RCC 7860 (cell line): ENCODE measurements at regions not wholly inside any gene's neighbourhood (a gene's known extent, or its start where the extent isn't known, plus 50 kb on each side); places are given as distances from the start of the nearest gene placed in this dataset.

Source experiments
- DNase-seq: peaks from one replicate; pipeline ENCODE4 v3.0.0-alpha.2; 2015; ENCODE audit warnings: low spot score
- FAIRE-seq: peaks from 2 replicates; lab custom pipeline; 2012; peaks lifted over from hg19 to GRCh38; lab: Jason Lieb, UNC

- FAIRE-seq (peak; percentile 92), DNase-seq (peak; percentile 83)
Observed at GRCh38 chr10:28778524-28778923, 101.2 kb downstream of the BAMBI start.

GRCh38 chr10:28781296-28781695 lies 104.0 kb downstream of the BAMBI start:
- DNase-seq: no peak
- no peak for FAIRE-seq

GRCh38 chr10:28783087-28783486 lies 105.8 kb downstream of the BAMBI start:
- peak; percentile 63 for FAIRE-seq

GRCh38 chr10:28785018-28785417 lies 107.7 kb downstream of the BAMBI start:
- FAIRE-seq (no peak), DNase-seq (no peak)

More at GRCh38 chr10:28783087-28783486, 105.8 kb downstream of the BAMBI start:
- peak; percentile 77 for DNase-seq

- DNase-seq (no peak), FAIRE-seq (no peak)
Observed at GRCh38 chr10:28788252-28788651, 110.9 kb downstream of the BAMBI start.

GRCh38 chr10:28788762-28789161 lies 111.4 kb downstream of the BAMBI start:
- DNase-seq (no peak), FAIRE-seq (no peak)

GRCh38 chr10:28790146-28790545 lies 112.8 kb downstream of the BAMBI start:
- DNase-seq (no peak), FAIRE-seq (no peak)

- no peak for FAIRE-seq
- no peak for DNase-seq
Observed at GRCh38 chr10:28793482-28793881, 116.2 kb downstream of the BAMBI start.

- DNase-seq (no peak), FAIRE-seq (no peak)
Observed at GRCh38 chr10:28794986-28795385, 117.7 kb downstream of the BAMBI start.

- FAIRE-seq: peak; percentile 2
- peak; percentile 35 for DNase-seq
Observed at GRCh38 chr10:28796606-28797512, 119.5 kb downstream of the BAMBI start.

GRCh38 chr10:28797904-28798371 lies 120.6 kb downstream of the BAMBI start:
- FAIRE-seq (no peak), DNase-seq (no peak)

GRCh38 chr10:28798428-28798955 lies 121.2 kb downstream of the BAMBI start:
- DNase-seq (no peak), FAIRE-seq (no peak)

GRCh38 chr10:28798964-28799363 lies 121.6 kb downstream of the BAMBI start:
- FAIRE-seq: no peak

GRCh38 chr10:28800144-28800543 lies 122.8 kb downstream of the BAMBI start:
- no peak for DNase-seq
- FAIRE-seq: no peak

More at GRCh38 chr10:28798964-28799363, 121.6 kb downstream of the BAMBI start:
- no peak for DNase-seq

- no peak for FAIRE-seq
Observed at GRCh38 chr10:28801247-28801646, 123.9 kb downstream of the BAMBI start.

GRCh38 chr10:28801869-28802268 lies 124.5 kb downstream of the BAMBI start:
- FAIRE-seq (no peak), DNase-seq (no peak)

More at GRCh38 chr10:28801247-28801646, 123.9 kb downstream of the BAMBI start:
- no peak for DNase-seq

- no peak for FAIRE-seq
Observed at GRCh38 chr10:28805390-28805789, 128.1 kb downstream of the BAMBI start.

GRCh38 chr10:28806488-28806941 lies 129.2 kb downstream of the BAMBI start:
- no peak for FAIRE-seq

More at GRCh38 chr10:28805390-28805789, 128.1 kb downstream of the BAMBI start:
- DNase-seq: no peak

GRCh38 chr10:28806951-28807759 lies 129.8 kb downstream of the BAMBI start:
- FAIRE-seq (no peak), DNase-seq (no peak)

More at GRCh38 chr10:28806488-28806941, 129.2 kb downstream of the BAMBI start:
- no peak for DNase-seq

GRCh38 chr10:28807760-28808613 lies 130.7 kb downstream of the BAMBI start:
- no peak for FAIRE-seq

More at GRCh38 chr10:28807760-28808613, 130.7 kb downstream of the BAMBI start:
- no peak for DNase-seq
